ENCODE measurements at regions not wholly inside any gene's neighbourhood (a gene's known extent, or its start where the extent isn't known, plus 50 kb on each side); places are given as distances from the start of the nearest gene placed in this dataset.

GRCh38 chr10:36759141-36759805, 366.1 kb upstream of the ANKRD30A start:
- TF ChIP-seq USF2 (IDR thresholded peaks at IDR 0.05; ENCODE audit: low read length) (no peak), JUND (IDR thresholded peaks at IDR 0.05; ENCODE audit: low read length) (no peak), CTBP2 (IDR thresholded peaks at IDR 0.05; ENCODE audit: borderline replicate concordance, insufficient read depth, insufficient read length, low read length) (no peak)
